HCT116 (cell line): ENCODE measurements at regions not wholly inside any gene's neighbourhood (a gene's known extent, or its start where the extent isn't known, plus 50 kb on each side); places are given as distances from the start of the nearest gene placed in this dataset.

ENCODE experiments used
- ATAC-seq: fragments of 200-7000 bp; cut with Tn5 transposase; 2 replicates; pipeline ENCODE4 v1.9.1; 2020; ENCODE audit warnings: mild to moderate bottlenecking, moderate library complexity
- BruUV-seq: library from RNA; stranded (reverse); fragments of 400-500 nt; replicated peaks from 2 replicates; lab custom pipeline; 2021; lab: Mats Ljungman, UMichigan
- CTCF ChIA-PET: fragments of 300-600 bp; sonication (Branson Sonifier 250); formaldehyde crosslinking; loops from one replicate; lab custom pipeline; 2021; ENCODE audit warnings: antibody characterized with exemption; lab: Charles Lee
- POLR2A ChIA-PET: fragments of 300-600, 350-600 bp; sonication (Branson Sonifier 250); formaldehyde crosslinking; loops from one replicate; lab custom pipeline; 2021; ENCODE audit warnings: antibody characterized with exemption; lab: Charles Lee
- RAD21 ChIA-PET, 2 experiments: fragments of 300-600 bp; sonication (Branson Sonifier 250); formaldehyde crosslinking; loops; one replicate each; lab custom pipeline; 2023; ENCODE audit warnings: low total read pairs in 2 of 2; ENCODE audit not compliant: uncharacterized antibody in 2 of 2, unreplicated experiment in 2 of 2, low non-redundant PET in 1 of 2; lab: Charles Lee
- DNase-seq: peaks from one replicate; pipeline ENCODE4 v3.0.0-alpha.2; 2010; ENCODE audit warnings: low read depth, low spot score
- H2AFZ ChIP-seq: fragments of 200-600 bp; shearing (Covaris generic), sonication (generic); 2 replicates; pipeline ENCODE4 v1.6.1; 2017; ENCODE audit warnings: low read depth, mixed run types, mixed read lengths, antibody characterized with exemption, low read length; ENCODE audit not compliant: poor library complexity, severe bottlenecking
- H3K27ac ChIP-seq: 2 replicates; pipeline ENCODE4 v1.5.1; 2012; ENCODE audit warnings: low read depth, low read length
- H3K27me3 ChIP-seq: fragments of 200-600 bp; sonication (generic); 2 replicates; pipeline ENCODE4 v1.6.1; 2016; ENCODE audit warnings: mixed run types, low read length, mixed read lengths; ENCODE audit not compliant: insufficient read depth
- H3K36me3 ChIP-seq, 2 experiments: fragments of 200-500 bp in 1 of 2; fragments of 200-600 bp in 1 of 2; sonication (Bioruptor generic) in 1 of 2; sonication (generic) in 1 of 2; 2 replicates each; pipeline versions ENCODE4 v1.5.1 to v1.6.1; 2014 to 2016; ENCODE audit warnings: low read length in 2 of 2, inconsistent platforms in 1 of 2, mixed read lengths in 1 of 2, mixed run types in 1 of 2; ENCODE audit not compliant: insufficient read depth in 2 of 2, control insufficient read depth in 1 of 2
- H3K4me1 ChIP-seq, 2 experiments: fragments of 200-600 bp in 1 of 2; sonication (generic) in 1 of 2; 2 replicates each; pipeline versions ENCODE4 v1.5.1 to v1.6.1; 2012 to 2017; ENCODE audit warnings: low read length in 2 of 2, inconsistent platforms in 1 of 2, mild to moderate bottlenecking in 1 of 2, mixed read lengths in 1 of 2, mixed run types in 1 of 2, moderate library complexity in 1 of 2; ENCODE audit not compliant: insufficient read depth in 2 of 2, control insufficient read depth in 1 of 2
- H3K4me2 ChIP-seq: fragments of 200-600 bp; sonication (generic); 2 replicates; pipeline ENCODE4 v1.6.1; 2017; ENCODE audit warnings: mixed run types, low read length, mixed read lengths
- H3K4me3 ChIP-seq, 2 experiments: fragments of 200-600 bp in 1 of 2; sonication (generic) in 1 of 2; replicated peaks in 1 of 2; 2 replicates each; pipeline ENCODE4 v1.5.1; 2011 to 2016; ENCODE audit warnings: low read length in 2 of 2, control low read depth in 1 of 2, low read depth in 1 of 2, mild to moderate bottlenecking in 1 of 2, mixed read lengths in 1 of 2, mixed run types in 1 of 2
- H3K79me2 ChIP-seq: fragments of 200-600 bp; sonication (generic); 2 replicates; pipeline ENCODE4 v1.6.1; 2017; ENCODE audit warnings: mild to moderate bottlenecking, mixed run types, low read length, moderate library complexity, mixed read lengths; ENCODE audit not compliant: insufficient read depth
- H3K9ac ChIP-seq: fragments of 200-600 bp; sonication (generic); 2 replicates; pipeline ENCODE4 v1.6.1; 2016; ENCODE audit warnings: low read length, mixed read lengths
- H3K9me2 ChIP-seq: fragments of 200-600 bp; sonication (generic), shearing (Covaris generic); 2 replicates; pipeline ENCODE4 v1.6.1; 2017; ENCODE audit warnings: mixed run types, mild to moderate bottlenecking, moderate library complexity; ENCODE audit not compliant: insufficient read depth
- H3K9me3 ChIP-seq, 2 experiments: fragments of 200-500 bp in 1 of 2; fragments of 200-600 bp in 1 of 2; sonication (Bioruptor generic) in 1 of 2; sonication (generic) in 1 of 2; 2 replicates each; pipeline ENCODE4 v1.6.1; 2014 to 2017; ENCODE audit warnings: low read length in 2 of 2, mixed read lengths in 2 of 2, inconsistent platforms in 1 of 2, low read depth in 1 of 2, mild to moderate bottlenecking in 1 of 2, mixed run types in 1 of 2, moderate library complexity in 1 of 2; ENCODE audit not compliant: control insufficient read depth in 1 of 2, insufficient read depth in 1 of 2
- H4K20me1 ChIP-seq: fragments of 200-600 bp; sonication (generic), shearing (Covaris generic); 2 replicates; pipeline ENCODE4 v1.6.1; 2017; ENCODE audit warnings: mixed run types, mild to moderate bottlenecking, moderate library complexity; ENCODE audit not compliant: insufficient read depth
- ATF3 ChIP-seq: IDR thresholded peaks from 2 replicates; pipeline ENCODE4 v1.6.1; 2012
- CBX3 ChIP-seq: IDR thresholded peaks from 2 replicates; pipeline ENCODE4 v1.6.1; 2012; ENCODE audit warnings: low read depth
- CEBPB ChIP-seq: IDR thresholded peaks from 2 replicates; pipeline ENCODE4 v1.6.1; 2012; ENCODE audit warnings: low read depth
- CTCF ChIP-seq, 3 experiments: fragments of 200-600 bp in 1 of 3; sonication (generic) in 1 of 3; IDR thresholded peaks in 2 of 3; conservative IDR thresholded peaks in 1 of 3; 2 replicates each; pipeline ENCODE4 v1.5.1; 2012 to 2017; ENCODE audit warnings: low read depth in 2 of 3, low read length in 2 of 3, antibody characterized with exemption in 1 of 3, borderline replicate concordance in 1 of 3, control low read depth in 1 of 3, mild to moderate bottlenecking in 1 of 3, mixed read lengths in 1 of 3, mixed run types in 1 of 3, moderate library complexity in 1 of 3; ENCODE audit not compliant: insufficient read depth in 1 of 3
- ELF1 ChIP-seq: IDR thresholded peaks from 2 replicates; pipeline ENCODE4 v1.6.1; 2012; ENCODE audit warnings: low read depth, borderline replicate concordance
- EZH2phosphoT487 ChIP-seq: fragments of 200-600 bp; IDR thresholded peaks from 2 replicates; pipeline ENCODE4 v1.6.1; 2018; ENCODE audit warnings: antibody characterized with exemption, borderline replicate concordance
- FOSL1 ChIP-seq: IDR thresholded peaks from 2 replicates; pipeline ENCODE4 v1.6.1; 2012; ENCODE audit warnings: low read depth
- JUND ChIP-seq: IDR thresholded peaks from 2 replicates; pipeline ENCODE4 v1.6.1; 2012
- POLR2AphosphoS5 ChIP-seq: IDR thresholded peaks from 2 replicates; pipeline ENCODE4 v1.6.1; 2011; ENCODE audit warnings: mild to moderate bottlenecking, low read depth, low read length, moderate library complexity
- REST ChIP-seq: IDR thresholded peaks from 2 replicates; pipeline ENCODE4 v1.6.1; 2012; ENCODE audit warnings: low read depth
- SIN3A ChIP-seq: IDR thresholded peaks from 2 replicates; pipeline ENCODE4 v1.6.1; 2012; ENCODE audit warnings: low read depth
- SP1 ChIP-seq: IDR thresholded peaks from 2 replicates; pipeline ENCODE4 v1.6.1; 2012; ENCODE audit warnings: low read depth
- TCF7L2 ChIP-seq: IDR thresholded peaks from 2 replicates; pipeline ENCODE4 v1.7.0; 2011; ENCODE audit warnings: borderline replicate concordance, inconsistent platforms; ENCODE audit not compliant: insufficient read depth, insufficient read length; ENCODE audit errors: extremely low read depth
- YY1 ChIP-seq: IDR thresholded peaks from 2 replicates; pipeline ENCODE4 v1.6.1; 2011; ENCODE audit warnings: low read length, low read depth, moderate library complexity, mild to moderate bottlenecking; ENCODE audit not compliant: insufficient replicate concordance; ENCODE audit errors: extremely low read depth
- ZNF274 ChIP-seq: fragments of 200-500 bp; sonication (Bioruptor generic); IDR thresholded peaks from 2 replicates; pipeline ENCODE4 v1.6.1; 2014; ENCODE audit warnings: mild to moderate bottlenecking, low read depth, low read length, inconsistent platforms
- intact Hi-C: fragments of 100-400 bp; cut with micrococcal nuclease; formaldehyde crosslinking; loops from 2 replicates; pipeline ENCODE4 v1.10.0; 2022

- Histone ChIP-seq H3K27me3 (no peaks in the 10 kb centered on the region), H3K4me3 (no peak overlapping the region), H3K4me1 (peaks cover 26 to 49% of the 10 kb centered on the region in 2 experiments), H3K9me3 (0 out of 4 replicates have a peak, but pooled peaks cover 0 to under 1% of the 10 kb centered on the region in 2 experiments), H3K36me3 (no peaks in the 10 kb centered on the region), H3K9me2 (no peaks in the 10 kb centered on the region), H3K4me2 (no peak overlapping the region), H3K9ac (no peak overlapping the region), H2AFZ (no peak overlapping the region), H3K79me2 (no peaks in the 10 kb centered on the region), H3K27ac (no peak overlapping the region), H4K20me1 (no peaks in the 10 kb centered on the region)
- ChIA-PET RAD21 (no interaction called here), POLR2A (no interaction called here), CTCF (no interaction called here)
- no peak for ATAC-seq
- BruUV-seq = no TSS peak
- intact Hi-C loops = no loop called here
- TF ChIP-seq EZH2phosphoT487 = no peak
- TF ChIP-seq POLR2AphosphoS5 = no peak
- no peak for TF ChIP-seq ATF3
- DNase-seq = no peak
These were observed 976.2 kb upstream of the CDH2 start for GRCh38 chr18:29153091-29153490.

- 0 out of 4 replicates have a peak, but pooled peaks cover 0 to 3% of the 10 kb centered on the region in 2 experiments for H3K9me3 ChIP-seq
- RAD21 ChIA-PET = no interaction called here
- H3K4me1 ChIP-seq = peaks cover 0 to 5% of the 10 kb centered on the region in 2 experiments; a peak in 3 of 4 replicates
- H3K27ac ChIP-seq = no peak overlapping the region
- no peaks in the 10 kb centered on the region for H3K9me2 ChIP-seq
- no peaks in the 10 kb centered on the region for H3K79me2 ChIP-seq
- intact Hi-C loops = no loop called here
- DNase-seq = no peak
- no peaks in the 10 kb centered on the region for H3K27me3 ChIP-seq
- CTCF ChIA-PET = no interaction called here
- no peaks in the 10 kb centered on the region for H4K20me1 ChIP-seq
- H3K4me2 ChIP-seq = no peak overlapping the region
- no peaks in the 10 kb centered on the region for H3K36me3 ChIP-seq
- H2AFZ ChIP-seq = no peak overlapping the region
- peak; percentile 73 for ATAC-seq
- no TSS peak for BruUV-seq
- POLR2A ChIA-PET = no interaction called here
- H3K4me3 ChIP-seq = no peak overlapping the region
- H3K9ac ChIP-seq = no peak overlapping the region
- TF ChIP-seq TCF7L2 (no peak), ZNF274 (no peak), CBX3 (no peak), JUND (no peak), CTCF (IDR thresholded peaks at IDR 0.05 in 2 of 3, conservative IDR thresholded peaks at IDR 0.05 in 1 of 3; ENCODE audit: borderline replicate concordance in 1 of 3, insufficient read depth in 1 of 3, low read depth in 2 of 3, low read length in 2 of 3) (no peak), YY1 (no peak), POLR2AphosphoS5 (no peak), SP1 (no peak), ELF1 (no peak), CEBPB (no peak), REST (no peak), SIN3A (no peak), ATF3 (no peak), FOSL1 (no peak), EZH2phosphoT487 (no peak)
These were observed 971.0 kb upstream of the CDH2 start for GRCh38 chr18:29147944-29148343.
